Cardiac muscle cell (in vitro differentiated cells and primary cell): ENCODE measurements at regions not wholly inside any gene's neighbourhood (a gene's known extent, or its start where the extent isn't known, plus 50 kb on each side); places are given as distances from the start of the nearest gene placed in this dataset.

ENCODE experiments used
- DNase-seq, 2 donors: peaks; one replicate each; pipeline versions ENCODE4 v3.0.0 to v3.0.0-alpha.2; 2010 to 2017; ENCODE audit warnings: low read depth in 1 of 2, low spot score in 1 of 2
- H3K27ac ChIP-seq: fragments of 200-600 bp; sonication (generic); 2 replicates; pipeline ENCODE4 v1.5.1; 2016
- H3K27me3 ChIP-seq: fragments of 200-600 bp; sonication (generic); 2 replicates; pipeline ENCODE4 v1.6.0; 2016; ENCODE audit warnings: control low read depth
- H3K36me3 ChIP-seq: fragments of 200-600 bp; sonication (generic); 2 replicates; pipeline ENCODE4 v1.5.1; 2016; ENCODE audit warnings: control low read depth
- H3K4me1 ChIP-seq: fragments of 200-600 bp; sonication (generic); 2 replicates; pipeline ENCODE4 v1.8.1; 2017; ENCODE audit warnings: low read depth, mild to moderate bottlenecking, mixed run types
- H3K4me3 ChIP-seq: fragments of 200-600 bp; sonication (generic); 2 replicates; pipeline ENCODE4 v1.5.1; 2016; ENCODE audit warnings: mild to moderate bottlenecking
- H3K9me3 ChIP-seq: fragments of 200-600 bp; sonication (generic); 2 replicates; pipeline ENCODE4 v1.5.1; 2017; ENCODE audit warnings: low read depth, mild to moderate bottlenecking, control low read depth
- CTCF ChIP-seq: IDR thresholded peaks from 2 replicates; pipeline ENCODE4 v1.5.1; 2012; ENCODE audit warnings: low read depth, mild to moderate bottlenecking, low read length

GRCh38 chr19:28726533-28727479, 486.1 kb downstream of the UQCRFS1 start:
- H3K4me1 ChIP-seq: no peaks in the 10 kb centered on the region
- no peak for DNase-seq
- H3K4me3 ChIP-seq: peak overlapping the region; percentile 38
- no peak overlapping the region for H3K27ac ChIP-seq
- TF ChIP-seq CTCF: no peak
- H3K27me3 ChIP-seq: peaks cover 22% of the 10 kb centered on the region
- no peaks in the 10 kb centered on the region for H3K36me3 ChIP-seq
- H3K9me3 ChIP-seq: no peaks in the 10 kb centered on the region

- no peak for DNase-seq
- H3K9me3 ChIP-seq: no peaks in the 10 kb centered on the region
- H3K36me3 ChIP-seq: no peaks in the 10 kb centered on the region
- H3K27ac ChIP-seq: no peak overlapping the region
- no peaks in the 10 kb centered on the region for H3K4me1 ChIP-seq
- no peak overlapping the region for H3K4me3 ChIP-seq
- no peak for TF ChIP-seq CTCF
- H3K27me3 ChIP-seq: no peaks in the 10 kb centered on the region
These were observed 494.0 kb downstream of the UQCRFS1 start for GRCh38 chr19:28718909-28719308.

GRCh38 chr19:28715157-28715556, 497.8 kb downstream of the UQCRFS1 start:
- Histone ChIP-seq H3K27ac (no peak overlapping the region), H3K4me3 (no peak overlapping the region), H3K4me1 (no peaks in the 10 kb centered on the region), H3K9me3 (no peaks in the 10 kb centered on the region), H3K36me3 (no peaks in the 10 kb centered on the region), H3K27me3 (no peaks in the 10 kb centered on the region)
- TF ChIP-seq CTCF: no peak
- no peak for DNase-seq

- TF ChIP-seq CTCF: no peak
- Histone ChIP-seq H3K4me1 (no peaks in the 10 kb centered on the region), H3K9me3 (no peaks in the 10 kb centered on the region), H3K27ac (no peak overlapping the region), H3K36me3 (no peaks in the 10 kb centered on the region), H3K4me3 (no peak overlapping the region), H3K27me3 (no peaks in the 10 kb centered on the region)
- DNase-seq: no peak
These were observed 501.5 kb downstream of the UQCRFS1 start for GRCh38 chr19:28711411-28711810.

- H3K9me3 ChIP-seq: no peaks in the 10 kb centered on the region
- no peaks in the 10 kb centered on the region for H3K27me3 ChIP-seq
- H3K36me3 ChIP-seq: no peaks in the 10 kb centered on the region
- peak; percentile 70 to 82 for DNase-seq
- H3K4me3 ChIP-seq: no peak overlapping the region
- TF ChIP-seq CTCF: peak; percentile 61
- no peaks in the 10 kb centered on the region for H3K4me1 ChIP-seq
- no peak overlapping the region for H3K27ac ChIP-seq
These were observed 502.7 kb downstream of the UQCRFS1 start for GRCh38 chr19:28710278-28710677.
